ENCODE measurements at regions not wholly inside any gene's neighbourhood (a gene's known extent, or its start where the extent isn't known, plus 50 kb on each side); places are given as distances from the start of the nearest gene placed in this dataset.
A peak's percentile ranks its signal among the peaks of the same experiment; 100 is the strongest.
"Not testable (repeated sequence)": the region's sequence is repeated elsewhere in the genome, so short reads cannot be mapped to it uniquely, and the experiment has no call there.

GRCh38 chr9:61628951-61629350 is 439.1 kb downstream of the SPATA31A7 start:
- DNase-seq (ENCODE audit: low spot score), result not testable (repeated sequence)

- DNase-seq (ENCODE audit: low spot score), result no peak
Measured at GRCh38 chr9:61634192-61634591, 444.4 kb downstream of the SPATA31A7 start.

- DNase-seq (ENCODE audit: low spot score), result not testable (repeated sequence)
Measured at GRCh38 chr9:61664232-61664631, 474.4 kb downstream of the SPATA31A7 start.

GRCh38 chr9:61665330-61665751 is 475.5 kb downstream of the SPATA31A7 start:
- no peak for DNase-seq (ENCODE audit: low spot score)

GRCh38 chr9:61665829-61666228 is 476.0 kb downstream of the SPATA31A7 start:
- no peak for DNase-seq (ENCODE audit: low spot score)

GRCh38 chr9:61666310-61666709 is 476.5 kb downstream of the SPATA31A7 start:
- DNase-seq (ENCODE audit: low spot score), result no peak

GRCh38 chr9:61666849-61667371 is 477.1 kb downstream of the SPATA31A7 start:
- DNase-seq (ENCODE audit: low spot score), result no peak

GRCh38 chr9:61667559-61668121 is 477.8 kb downstream of the SPATA31A7 start:
- no peak for DNase-seq (ENCODE audit: low spot score)

- DNase-seq (ENCODE audit: low spot score), result not testable (repeated sequence)
Measured at GRCh38 chr9:61668201-61668600, 478.4 kb downstream of the SPATA31A7 start.

GRCh38 chr9:61668846-61669245 is 479.0 kb downstream of the SPATA31A7 start:
- DNase-seq (ENCODE audit: low spot score), result no peak

- no peak for DNase-seq (ENCODE audit: low spot score)
Measured at GRCh38 chr9:61669352-61669751, 479.5 kb downstream of the SPATA31A7 start.

GRCh38 chr9:61669831-61670505 is 480.1 kb downstream of the SPATA31A7 start:
- DNase-seq (ENCODE audit: low spot score), result not testable (repeated sequence)

- no peak for DNase-seq (ENCODE audit: low spot score)
Measured at GRCh38 chr9:61670616-61671015, 480.8 kb downstream of the SPATA31A7 start.

- DNase-seq (ENCODE audit: low spot score), result peak; percentile 5
Measured at GRCh38 chr9:61671276-61671973, 481.6 kb downstream of the SPATA31A7 start.

GRCh38 chr9:61672107-61672541 is 482.3 kb downstream of the SPATA31A7 start:
- DNase-seq (ENCODE audit: low spot score), result not testable (repeated sequence)

GRCh38 chr9:61672645-61673167 is 482.9 kb downstream of the SPATA31A7 start:
- DNase-seq (ENCODE audit: low spot score), result not testable (repeated sequence)

- DNase-seq (ENCODE audit: low spot score), result no peak
Measured at GRCh38 chr9:61673247-61673646, 483.4 kb downstream of the SPATA31A7 start.

GRCh38 chr9:61673664-61674381 is 484.0 kb downstream of the SPATA31A7 start:
- DNase-seq (ENCODE audit: low spot score), result no peak

- DNase-seq (ENCODE audit: low spot score), result no peak
Measured at GRCh38 chr9:61674465-61674864, 484.6 kb downstream of the SPATA31A7 start.

GRCh38 chr9:61674882-61675281 is 485.0 kb downstream of the SPATA31A7 start:
- no peak for DNase-seq (ENCODE audit: low spot score)

Measured in NAMALWA (cell line).